RWPE1 (cell line): ENCODE measurements at regions not wholly inside any gene's neighbourhood (a gene's known extent, or its start where the extent isn't known, plus 50 kb on each side); places are given as distances from the start of the nearest gene placed in this dataset.
"Not testable (repeated sequence)": the region's sequence is repeated elsewhere in the genome, so short reads cannot be mapped to it uniquely, and the experiment has no call there.

Source experiments
- CTCF ChIA-PET: fragments of 350-600 bp; sonication (Branson Sonifier 250); formaldehyde crosslinking; extraction: SDS; loops from one replicate; lab custom pipeline; 2021; lab: Yijun Ruan, JAX
- POLR2A ChIA-PET: fragments of 400-600 bp; formaldehyde crosslinking; extraction: SDS; loops from one replicate; lab custom pipeline; 2020; ENCODE audit warnings: antibody characterized with exemption; ENCODE audit not compliant: low non-redundant PET; lab: Yijun Ruan, JAX
- DNase-seq: peaks from one replicate; pipeline ENCODE4 v3.0.0; 2012; ENCODE audit warnings: low spot score
- H3K27ac ChIP-seq: fragments of 450-650 bp; 2 replicates; pipeline ENCODE4 v1.5.1; 2017
- TF ChIP-seq, protein P1 (sequence below): fragments of 450-650 bp; conservative IDR thresholded peaks from 2 replicates; pipeline ENCODE4 v1.5.1; 2017; ENCODE audit warnings: low read depth, mild to moderate bottlenecking

DNA sequence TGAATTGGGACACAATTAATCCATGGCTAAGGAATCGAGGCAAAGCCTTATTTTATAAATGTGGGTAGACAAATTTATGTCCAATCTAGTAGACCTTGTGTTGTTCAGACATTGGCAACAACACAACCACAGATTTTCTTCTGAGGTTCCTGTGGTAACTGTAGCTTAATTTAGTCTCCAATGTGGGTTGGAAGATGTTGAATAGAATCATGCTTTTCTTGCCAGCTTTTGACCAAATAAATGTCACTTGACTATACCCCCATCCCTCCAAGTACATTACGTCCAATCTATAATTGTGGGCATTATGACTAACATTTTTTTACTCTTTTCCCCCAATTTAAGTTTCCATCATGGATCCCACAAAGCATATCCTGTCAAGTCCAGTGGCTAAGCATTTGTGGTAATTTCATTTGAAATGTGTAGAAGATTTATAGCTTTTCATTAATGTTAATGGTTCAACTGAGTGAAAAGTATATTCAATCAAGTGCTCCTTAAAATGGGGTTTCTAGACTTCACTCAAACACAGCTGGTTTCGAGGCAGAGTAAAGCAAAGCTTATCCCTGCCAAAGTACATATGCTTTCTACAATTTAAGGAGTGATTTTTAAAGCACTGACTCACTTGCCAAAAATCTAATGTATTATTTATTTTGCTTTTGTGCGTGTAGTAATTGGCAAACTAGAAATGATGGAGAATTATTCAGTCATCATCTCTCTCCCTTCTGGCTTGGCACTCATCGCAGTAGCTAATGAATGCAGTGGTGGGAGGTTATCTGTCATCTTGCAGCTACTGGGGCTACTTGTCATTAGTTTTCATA, 141.8 kb downstream of the FAM174A start:
- POLR2A ChIA-PET = no interaction called here
- CTCF ChIA-PET = no interaction called here

DNA sequence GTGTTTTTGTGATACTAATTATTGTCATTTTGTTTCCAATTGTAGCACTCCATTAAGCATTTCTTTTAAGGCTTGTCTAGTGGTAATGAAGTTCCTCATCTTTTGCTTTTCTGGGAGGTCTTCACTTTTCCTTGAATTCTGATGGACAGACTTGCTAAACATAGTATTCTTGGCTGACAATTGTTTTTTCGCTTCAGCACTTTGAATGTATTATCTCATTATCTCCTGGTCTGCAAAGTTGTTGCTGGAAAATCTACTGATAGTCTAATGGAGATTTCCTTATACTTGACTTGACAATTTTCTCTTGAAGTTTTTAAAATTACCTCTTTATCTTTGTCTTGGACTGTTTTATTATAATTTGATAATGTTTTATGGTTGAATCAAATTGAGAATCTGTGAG, 147.5 kb downstream of the FAM174A start:
- H3K27ac ChIP-seq = no peak overlapping the region
- DNase-seq = no peak
- ChIA-PET POLR2A (no interaction called here), CTCF (interaction anchor here (0.7 kb wide), 1 partner anchor 13 kb away, joined by 4 read pairs; no protein-coding TSS in a partner anchor)
- TF ChIP-seq, protein P1, sequence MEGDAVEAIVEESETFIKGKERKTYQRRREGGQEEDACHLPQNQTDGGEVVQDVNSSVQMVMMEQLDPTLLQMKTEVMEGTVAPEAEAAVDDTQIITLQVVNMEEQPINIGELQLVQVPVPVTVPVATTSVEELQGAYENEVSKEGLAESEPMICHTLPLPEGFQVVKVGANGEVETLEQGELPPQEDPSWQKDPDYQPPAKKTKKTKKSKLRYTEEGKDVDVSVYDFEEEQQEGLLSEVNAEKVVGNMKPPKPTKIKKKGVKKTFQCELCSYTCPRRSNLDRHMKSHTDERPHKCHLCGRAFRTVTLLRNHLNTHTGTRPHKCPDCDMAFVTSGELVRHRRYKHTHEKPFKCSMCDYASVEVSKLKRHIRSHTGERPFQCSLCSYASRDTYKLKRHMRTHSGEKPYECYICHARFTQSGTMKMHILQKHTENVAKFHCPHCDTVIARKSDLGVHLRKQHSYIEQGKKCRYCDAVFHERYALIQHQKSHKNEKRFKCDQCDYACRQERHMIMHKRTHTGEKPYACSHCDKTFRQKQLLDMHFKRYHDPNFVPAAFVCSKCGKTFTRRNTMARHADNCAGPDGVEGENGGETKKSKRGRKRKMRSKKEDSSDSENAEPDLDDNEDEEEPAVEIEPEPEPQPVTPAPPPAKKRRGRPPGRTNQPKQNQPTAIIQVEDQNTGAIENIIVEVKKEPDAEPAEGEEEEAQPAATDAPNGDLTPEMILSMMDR = no peak

More for the DNA sequence above, 141.8 kb downstream of the FAM174A start:
- no peak for DNase-seq
- no peak overlapping the region for H3K27ac ChIP-seq
- TF ChIP-seq, protein P1 = no peak

DNA sequence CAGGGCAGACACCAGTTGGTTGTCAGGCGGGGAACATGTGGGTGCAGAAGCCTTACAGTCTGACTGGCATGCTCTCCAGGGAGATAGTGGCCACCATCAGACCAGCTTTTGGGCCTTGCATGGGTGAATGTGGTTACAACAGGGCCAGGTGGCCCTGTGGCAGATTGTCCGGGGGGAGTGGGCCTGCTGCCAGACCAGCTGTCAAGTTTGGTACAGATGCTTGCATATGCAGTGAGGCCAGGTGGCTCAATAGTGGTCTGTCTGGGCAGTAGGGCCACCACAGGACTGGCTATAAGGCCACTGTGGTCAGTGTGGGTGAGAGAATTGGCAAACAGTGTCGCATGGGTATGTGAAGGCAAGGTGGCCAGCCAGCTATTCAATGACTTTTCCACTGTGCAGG, 148.7 kb downstream of the FAM174A start:
- DNase-seq = no peak
- ChIA-PET POLR2A (no interaction called here), CTCF (no interaction called here)
- TF ChIP-seq, protein P1 = no peak
- H3K27ac ChIP-seq = no peak overlapping the region

DNA sequence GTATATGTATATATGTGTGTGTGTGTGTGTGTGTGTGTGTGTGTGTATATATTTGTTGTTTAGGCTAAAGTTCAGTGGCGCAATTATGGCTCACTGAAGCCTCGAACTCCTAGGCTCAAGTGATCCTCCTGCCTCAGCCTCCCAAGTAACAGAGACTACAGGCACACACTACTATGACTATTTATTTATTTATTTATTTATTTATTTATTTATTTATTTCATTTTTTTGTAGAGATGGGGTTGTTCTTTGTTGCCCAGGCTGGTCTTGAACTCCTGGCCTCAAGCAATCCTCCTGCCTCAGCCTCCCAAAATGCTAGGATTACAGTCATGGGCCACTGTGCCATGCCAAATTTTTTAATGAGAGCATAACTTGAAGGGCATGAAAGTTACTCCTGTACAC, 149.9 kb downstream of the FAM174A start:
- CTCF ChIA-PET = interaction anchor here (0.5 kb wide), 1 partner anchor 53 kb away, joined by 3 read pairs; no protein-coding TSS in a partner anchor
- POLR2A ChIA-PET = not testable (repeated sequence)

DNA sequence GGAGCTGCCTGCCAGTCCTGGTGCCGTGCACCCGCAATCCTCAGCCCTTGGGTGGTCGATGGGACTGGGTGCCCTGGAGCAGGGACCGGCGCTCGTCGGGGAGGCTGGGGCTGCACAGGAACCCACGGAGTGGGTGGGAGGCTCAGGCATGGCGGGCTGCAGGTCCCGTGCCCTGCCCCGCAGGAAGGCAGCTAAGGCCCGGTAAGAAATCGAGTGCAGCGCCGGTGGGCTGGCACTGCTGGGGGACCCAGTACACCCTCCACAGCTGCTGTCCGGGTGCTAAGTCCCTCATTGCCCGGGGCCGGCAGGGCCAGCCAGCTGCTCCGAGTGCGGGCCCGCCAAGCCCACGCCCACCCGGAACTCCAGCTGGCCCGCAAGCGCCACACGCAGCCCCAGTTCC, 153.7 kb downstream of the FAM174A start:
- POLR2A ChIA-PET, DNase-seq, H3K27ac ChIP-seq: not testable (repeated sequence)
- CTCF ChIA-PET = interaction anchor here (0.7 kb wide), 1 partner anchor 30 kb away, joined by 5 read pairs; no protein-coding TSS in a partner anchor

More for the DNA sequence above, 149.9 kb downstream of the FAM174A start:
- H3K27ac ChIP-seq, DNase-seq: not testable (repeated sequence)

DNA sequence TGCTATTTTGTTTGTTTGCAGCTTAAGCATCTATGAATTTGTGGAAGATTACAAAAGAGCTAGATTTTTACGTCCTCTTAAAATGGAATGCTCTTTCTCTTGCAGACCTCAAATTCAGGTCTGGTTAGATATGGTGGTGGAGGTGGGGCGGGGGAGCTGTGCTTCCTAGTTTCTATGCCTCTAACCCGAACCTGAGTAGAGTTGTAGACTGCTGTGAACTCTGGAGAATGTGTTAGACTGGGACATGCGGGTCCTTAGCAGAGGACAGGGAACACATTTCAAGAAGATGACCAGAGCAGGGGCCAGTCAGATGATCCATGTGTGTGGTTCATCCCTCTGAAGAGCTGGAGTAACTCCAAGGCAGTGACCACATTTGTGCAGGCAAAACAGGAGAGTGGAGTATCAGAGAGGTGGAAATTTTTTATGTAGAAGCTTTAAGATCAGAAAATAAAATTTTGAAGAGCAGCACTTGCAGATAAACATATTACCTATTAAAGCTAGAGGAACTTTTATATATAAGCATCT, 154.9 kb downstream of the FAM174A start:
- TF ChIP-seq, protein P1 = no peak
- DNase-seq = no peak
- no peak overlapping the region for H3K27ac ChIP-seq
- CTCF ChIA-PET = interaction anchor here (0.7 kb wide), 1 partner anchor 10 kb away, joined by 3 read pairs; no protein-coding TSS in a partner anchor
- POLR2A ChIA-PET = no interaction called here

DNA sequence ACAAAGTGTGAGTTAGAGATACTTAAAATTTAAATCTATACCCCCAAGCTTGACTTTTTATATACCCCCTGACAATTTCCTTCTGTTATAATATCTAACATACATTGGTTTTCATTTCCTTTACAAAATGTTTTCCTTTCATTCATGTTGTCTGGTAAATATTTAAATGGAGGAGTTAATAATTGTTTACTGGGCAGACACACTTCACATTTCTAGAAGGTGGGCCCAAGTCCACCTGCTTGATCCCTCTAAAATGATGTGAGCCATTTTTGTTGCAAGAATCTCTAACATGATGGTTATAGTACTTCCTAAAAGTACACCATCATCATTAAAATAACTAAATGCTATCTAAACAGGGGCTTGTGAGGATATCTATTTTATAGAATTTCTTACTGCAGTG, 155.9 kb downstream of the FAM174A start:
- no peak for DNase-seq
- TF ChIP-seq, protein P1 = no peak
- CTCF ChIA-PET = no interaction called here
- POLR2A ChIA-PET = no interaction called here
- H3K27ac ChIP-seq = no peak overlapping the region
